ENCODE measurements at regions not wholly inside any gene's neighbourhood (a gene's known extent, or its start where the extent isn't known, plus 50 kb on each side); places are given as distances from the start of the nearest gene placed in this dataset.

- no peak for DNase-seq
These were observed 121.3 kb upstream of the GADD45A start for GRCh38 chr1:67563684-67564083.

DNA sequence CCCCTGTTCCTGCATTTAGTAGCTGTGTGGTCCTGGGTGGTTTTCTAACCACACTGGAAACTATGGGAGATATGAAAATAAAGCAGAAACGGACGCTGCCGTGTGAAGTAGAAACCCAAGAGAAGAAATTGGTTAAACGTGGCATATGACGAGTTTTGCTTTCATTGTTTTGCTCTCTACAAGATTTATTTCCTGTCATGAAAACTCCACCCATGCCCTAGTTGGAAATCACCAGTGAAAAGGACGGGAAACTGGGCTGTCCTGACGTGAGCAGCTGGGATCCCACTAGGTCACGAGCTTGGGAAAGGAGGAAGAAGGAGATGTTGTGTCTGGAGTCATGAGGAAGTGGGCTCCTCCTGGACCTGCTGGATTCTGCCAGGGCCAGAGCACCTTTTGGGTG is 120.8 kb upstream of the GADD45A start:
- no peak for DNase-seq

DNA sequence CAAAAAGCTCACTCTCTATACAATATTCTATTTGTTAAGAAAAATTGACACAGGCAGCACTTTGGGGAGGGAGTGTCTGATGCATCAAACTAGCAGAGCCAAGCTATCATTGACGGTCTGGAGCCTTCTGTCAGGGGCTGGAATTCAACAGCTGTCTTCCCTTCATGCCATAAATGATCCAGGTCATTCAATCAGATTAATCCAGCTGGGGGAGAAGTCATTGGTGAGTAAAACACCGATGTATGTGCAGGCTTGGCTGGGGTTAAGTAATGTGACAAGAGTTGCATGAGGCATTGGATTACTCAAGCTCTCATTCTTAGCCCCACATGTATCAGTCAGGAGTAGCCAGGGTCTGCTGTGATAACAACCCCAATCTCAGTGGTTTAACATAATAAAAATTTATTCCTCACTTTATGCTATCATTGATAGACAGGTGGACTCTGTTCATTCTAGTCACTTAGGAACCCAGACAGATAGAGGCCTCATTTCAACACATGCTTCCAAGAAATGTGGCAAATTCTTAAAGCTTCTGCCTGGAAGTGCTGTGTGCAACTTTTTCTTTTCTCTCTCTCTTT is 118.1 kb upstream of the GADD45A start:
- no peak for DNase-seq

GRCh38 chr1:67570486-67571143 is 114.4 kb upstream of the GADD45A start:
- no peak for DNase-seq

DNA sequence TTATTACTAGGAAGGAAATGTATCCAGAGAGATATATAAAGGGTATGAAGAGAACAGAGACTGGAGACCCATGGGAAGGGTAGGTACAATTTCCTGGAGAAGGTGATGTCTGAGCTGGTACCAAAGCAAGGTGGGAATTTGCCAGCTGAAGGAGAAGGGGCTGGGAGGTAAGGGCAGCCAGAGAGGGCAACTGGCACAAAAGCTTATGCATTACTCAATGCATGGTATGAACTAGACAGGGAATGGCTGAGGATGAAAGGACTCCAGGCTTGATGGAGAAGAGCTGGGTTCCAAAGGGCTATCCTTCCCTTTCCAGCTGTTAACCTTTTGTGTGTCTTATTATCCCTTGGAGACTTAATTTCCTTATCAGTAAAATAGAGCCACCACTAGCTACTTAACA is 113.6 kb upstream of the GADD45A start:
- no peak for DNase-seq

DNA sequence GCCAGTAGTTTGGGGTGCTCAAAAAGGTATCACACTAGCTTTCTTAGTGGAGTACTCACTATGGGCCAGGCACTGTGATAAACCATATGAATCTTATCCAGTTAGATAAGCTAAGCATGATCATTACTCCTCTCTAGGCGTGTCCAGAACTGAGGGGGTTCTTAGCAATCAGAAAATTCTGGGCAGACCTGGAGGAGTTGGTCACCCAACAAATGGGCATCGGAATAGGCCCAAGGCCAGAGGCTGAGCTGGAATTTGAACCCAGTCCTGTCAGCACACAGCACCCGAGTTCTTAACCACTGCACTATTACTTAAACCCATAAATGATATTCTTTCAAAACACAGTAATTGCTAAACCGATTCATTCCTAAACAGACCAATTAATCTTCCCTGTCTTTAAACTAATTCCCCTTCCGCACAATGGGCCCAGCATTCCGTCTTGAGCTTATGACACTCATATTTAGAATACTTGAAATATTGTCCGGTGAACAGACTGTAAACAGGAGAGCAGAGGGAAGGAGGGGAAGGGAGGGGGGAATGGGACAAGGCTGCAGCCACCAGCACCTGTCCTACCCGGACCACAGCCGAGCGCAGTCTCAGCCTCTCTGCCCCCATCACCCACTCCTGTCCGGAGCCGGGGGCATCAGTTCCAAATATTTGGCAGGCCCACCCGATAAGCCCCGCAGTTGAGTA is 113.0 kb upstream of the GADD45A start:
- no peak for DNase-seq

DNA sequence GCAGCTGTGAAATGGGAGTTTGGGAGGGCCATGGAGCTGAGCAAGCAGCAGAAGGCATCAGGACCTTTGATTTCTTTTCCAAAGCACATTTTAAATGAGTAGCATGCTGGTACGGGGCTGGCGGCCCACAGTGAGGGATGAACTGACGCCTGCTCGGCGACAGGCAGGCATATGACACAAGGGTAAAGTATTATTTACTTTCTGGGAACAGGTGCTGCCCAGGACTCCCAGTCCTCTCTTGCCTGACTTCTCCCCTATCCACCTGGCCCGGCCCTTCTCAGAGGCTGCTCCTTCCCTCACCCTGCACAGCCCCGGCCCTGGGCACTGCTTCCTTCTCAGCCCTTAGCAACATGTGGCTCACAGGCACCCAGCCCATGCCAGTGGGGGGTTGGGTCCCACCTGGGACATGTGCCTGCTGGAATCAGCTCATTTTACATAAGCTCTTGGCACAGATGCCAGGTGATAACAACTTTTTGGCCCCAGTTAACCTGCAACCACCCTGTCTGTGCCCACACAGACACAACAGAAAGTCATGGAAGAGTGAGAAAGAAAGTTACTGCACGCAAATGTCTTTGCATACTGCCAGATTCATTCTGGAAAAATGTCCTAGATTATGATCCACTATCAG is 112.3 kb upstream of the GADD45A start:
- DNase-seq = no peak

DNA sequence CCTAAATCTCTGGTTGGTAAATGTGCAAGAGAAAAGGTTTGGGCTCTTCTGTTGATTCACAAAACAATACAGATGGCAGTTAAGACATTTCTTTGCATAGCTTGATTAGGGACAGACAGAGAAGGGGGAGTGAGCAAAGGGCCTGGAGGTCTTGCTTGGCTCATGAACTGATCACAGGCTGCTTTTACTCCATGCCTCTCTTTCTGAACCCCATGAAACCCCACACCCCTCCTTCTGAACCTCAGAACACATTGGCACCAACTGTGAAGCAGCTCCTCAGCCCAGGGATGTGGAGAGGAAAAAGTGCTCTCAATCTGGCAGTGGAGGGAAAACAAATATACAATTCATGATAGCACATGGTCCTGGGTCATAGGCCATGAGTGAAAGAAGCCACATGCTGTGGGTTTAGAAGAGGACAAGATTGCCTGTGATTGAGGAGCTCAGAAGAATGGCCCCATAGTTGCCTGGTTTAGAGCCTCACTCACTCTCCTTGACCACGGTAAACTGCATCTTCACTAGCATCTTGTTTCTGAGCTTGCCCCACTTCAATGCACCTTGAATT is 111.6 kb upstream of the GADD45A start:
- no peak for DNase-seq

GRCh38 chr1:67574221-67574620 is 110.8 kb upstream of the GADD45A start:
- no peak for DNase-seq

- no peak for DNase-seq
These were observed 109.1 kb upstream of the GADD45A start for GRCh38 chr1:67575861-67576260.

GRCh38 chr1:67576474-67576873 is 108.5 kb upstream of the GADD45A start:
- DNase-seq = no peak

DNA sequence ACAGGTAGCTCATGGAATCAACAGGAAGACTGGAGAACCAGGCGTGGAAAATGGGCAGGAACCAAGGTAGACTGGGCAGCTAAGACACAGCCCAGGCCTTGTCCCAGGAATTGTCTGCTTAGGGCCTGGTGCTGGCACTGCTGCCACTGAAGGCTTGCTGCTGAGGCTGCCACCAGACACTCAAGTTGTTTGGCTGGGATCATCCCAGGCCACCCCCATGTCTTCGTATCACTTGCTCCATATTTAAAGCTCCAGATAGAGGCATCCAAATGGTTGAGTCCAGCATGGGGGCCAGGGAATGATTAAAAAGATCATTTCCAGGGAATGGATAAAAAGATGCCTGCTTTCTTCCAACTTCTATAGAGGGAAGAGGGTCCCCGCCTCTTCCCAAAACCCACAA is 107.4 kb upstream of the GADD45A start:
- DNase-seq = no peak

GRCh38 chr1:67578397-67579020 is 106.5 kb upstream of the GADD45A start:
- no peak for DNase-seq

DNA sequence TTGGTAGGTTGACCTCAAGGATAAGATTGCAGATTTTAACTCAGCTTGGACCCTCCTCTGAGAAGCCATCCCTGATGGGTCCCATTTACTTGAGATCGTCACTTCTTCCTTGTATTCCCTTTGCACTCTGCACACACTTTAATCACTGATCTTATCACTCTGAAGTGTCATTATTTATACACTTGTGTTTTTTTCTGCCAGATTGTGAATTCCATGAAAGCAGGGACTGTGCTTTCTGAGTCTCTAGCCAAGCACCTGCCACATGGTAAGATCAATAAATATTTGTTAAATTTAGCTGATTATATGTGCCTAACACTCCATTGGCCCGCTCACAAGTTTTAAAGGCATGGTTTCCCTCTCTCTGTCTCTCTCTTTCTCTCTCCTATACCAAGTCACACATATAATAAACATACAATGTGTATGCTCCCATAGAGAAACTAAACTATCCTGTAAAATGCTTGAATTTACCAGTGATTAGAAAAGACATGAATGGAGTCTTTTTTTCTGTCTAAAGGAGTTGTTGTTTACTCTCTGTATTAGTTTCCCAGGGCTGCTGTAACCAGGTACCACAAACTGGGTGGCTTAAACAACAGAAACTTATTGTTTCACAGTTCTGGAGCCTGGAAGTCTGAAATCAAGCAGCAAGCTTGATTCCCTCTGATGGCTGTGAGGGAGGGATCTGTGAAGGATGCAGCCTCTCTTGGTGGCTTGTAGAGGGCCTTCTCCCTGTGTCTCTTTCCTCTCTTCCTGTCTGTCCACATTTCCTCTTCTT is 105.2 kb upstream of the GADD45A start:
- DNase-seq = no peak

GRCh38 chr1:67580691-67581403 is 104.2 kb upstream of the GADD45A start:
- no peak for DNase-seq

GRCh38 chr1:67582625-67583461 is 102.2 kb upstream of the GADD45A start:
- no peak for DNase-seq

- no peak for DNase-seq
These were observed 101.5 kb upstream of the GADD45A start for GRCh38 chr1:67583462-67583950.

DNA sequence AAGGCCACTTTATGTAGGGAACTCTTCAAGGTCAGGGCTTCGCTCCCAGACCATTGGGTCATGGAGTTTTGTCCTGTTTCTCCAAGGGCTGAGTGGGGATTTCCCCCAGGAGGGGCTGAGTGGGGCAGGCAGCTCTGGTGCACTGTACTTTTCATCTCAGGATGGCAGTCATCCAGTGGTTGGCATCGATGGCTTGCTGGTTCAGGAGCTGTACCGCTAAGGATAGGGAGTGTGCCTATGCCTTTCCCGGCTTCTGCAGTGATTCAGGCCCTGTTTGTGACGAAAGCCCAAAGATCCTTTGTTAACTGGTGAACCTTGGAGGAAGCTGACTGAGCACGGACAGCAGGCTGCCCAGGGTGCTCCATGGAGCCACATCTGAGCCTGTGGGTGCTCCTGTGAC is 100.1 kb upstream of the GADD45A start:
- DNase-seq = no peak

GRCh38 chr1:67586596-67586995 is 98.4 kb upstream of the GADD45A start:
- DNase-seq = no peak

DNA sequence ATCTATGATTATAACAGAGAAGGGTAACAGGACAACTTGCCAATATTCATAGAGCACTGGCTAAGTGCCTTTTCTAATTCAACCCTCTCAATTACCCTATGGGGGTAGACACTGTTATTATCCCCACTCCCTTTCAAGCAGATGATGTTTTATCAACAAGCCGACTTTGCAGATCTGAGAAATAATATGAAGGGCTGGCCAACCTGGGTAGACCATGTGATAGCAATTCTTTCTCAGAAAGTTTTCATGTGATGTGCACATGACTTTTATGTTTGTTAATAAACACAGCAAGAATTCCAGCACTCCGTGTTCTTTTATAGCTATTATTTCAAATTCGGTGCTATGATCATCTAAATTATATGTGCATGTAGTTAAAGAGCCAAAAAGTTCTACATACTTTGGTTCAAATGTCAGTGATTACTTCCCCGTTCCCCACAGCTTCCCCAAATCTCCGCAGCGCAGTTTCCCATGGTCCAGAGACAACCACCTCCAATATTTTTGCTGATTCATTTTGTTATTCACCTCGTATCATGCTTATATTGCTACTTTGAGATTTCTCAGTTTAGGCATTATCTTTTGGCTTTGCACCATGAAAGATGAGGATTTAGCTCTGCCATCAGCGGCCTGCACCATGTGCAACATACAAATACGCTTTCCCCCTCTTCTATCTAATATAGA is 96.7 kb upstream of the GADD45A start:
- DNase-seq = no peak
